Fibroblast of peridontal ligament (primary cell): ENCODE measurements at regions not wholly inside any gene's neighbourhood (a gene's known extent, or its start where the extent isn't known, plus 50 kb on each side); places are given as distances from the start of the nearest gene placed in this dataset.
"Not testable (repeated sequence)": the region's sequence is repeated elsewhere in the genome, so short reads cannot be mapped to it uniquely, and the experiment has no call there.

Experiments
- DNase-seq: peaks from one replicate; pipeline ENCODE4 v3.0.0-alpha.2; 2010; ENCODE audit errors: extremely low read depth

DNA sequence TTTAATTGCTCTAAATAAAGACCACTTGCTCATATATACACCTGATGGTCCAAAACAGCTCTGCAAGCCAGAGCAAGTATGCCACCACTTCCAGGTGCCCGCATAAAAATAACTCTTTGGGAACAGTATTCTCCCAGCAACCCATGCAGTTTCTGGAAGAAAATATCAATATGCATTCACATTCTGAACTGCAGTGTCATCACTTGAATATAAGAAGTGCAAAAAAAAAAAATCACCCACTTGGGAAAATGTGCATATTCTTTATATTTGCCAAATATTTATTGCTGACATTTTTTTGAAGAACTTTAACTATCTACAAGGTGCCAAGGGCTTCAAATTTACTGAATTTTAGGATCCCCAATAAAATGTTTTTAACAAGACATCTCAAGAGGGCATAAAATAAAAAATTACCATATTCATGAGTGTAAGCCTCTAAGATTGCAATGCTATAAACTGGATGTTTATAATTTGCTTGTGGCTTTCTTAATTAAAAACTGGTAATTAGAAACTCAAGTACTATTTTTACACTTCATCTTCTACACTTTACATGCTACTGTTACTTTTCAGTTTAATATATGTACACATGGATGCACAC lies 360.6 kb upstream of the HNRNPA3 start:
- no peak for DNase-seq

DNA sequence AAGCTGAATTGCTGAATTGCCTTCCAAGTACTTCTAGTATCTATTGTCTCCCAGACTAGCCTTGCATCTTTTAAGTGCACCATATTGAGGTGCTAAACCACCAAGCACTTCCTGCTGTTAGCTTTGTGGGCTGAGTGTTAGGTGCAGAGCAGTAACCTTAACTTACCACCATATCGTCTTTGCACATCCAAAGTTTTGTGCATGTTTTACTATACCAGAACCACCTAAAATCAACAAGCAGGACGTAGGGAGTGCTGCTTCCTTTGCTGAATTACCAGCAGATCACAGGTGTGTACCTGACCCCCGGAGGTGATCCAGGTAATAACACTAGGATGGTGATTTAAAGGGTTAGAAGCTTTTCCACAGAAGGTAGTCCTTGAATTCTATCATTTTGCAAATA lies 359.9 kb upstream of the HNRNPA3 start:
- DNase-seq = no peak

DNA sequence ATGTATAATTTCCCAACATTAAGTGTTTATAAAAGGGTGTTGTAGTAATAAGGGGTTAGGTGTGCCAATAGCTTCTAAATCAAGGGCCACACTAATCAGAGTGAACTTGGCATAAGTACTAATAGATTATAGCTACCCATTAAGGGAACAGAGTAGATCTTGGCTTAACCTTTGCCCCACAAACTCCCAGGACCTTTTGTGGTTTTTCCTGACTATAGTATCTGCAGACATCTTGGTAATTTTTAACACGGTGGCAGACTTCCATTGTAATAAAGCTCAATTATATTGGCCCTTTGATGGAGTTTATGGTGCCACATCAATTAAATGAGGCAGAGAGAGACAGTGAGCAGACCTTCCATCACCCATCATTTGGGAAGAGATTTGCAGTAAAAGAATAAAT lies 358.5 kb upstream of the HNRNPA3 start:
- DNase-seq = no peak

DNA sequence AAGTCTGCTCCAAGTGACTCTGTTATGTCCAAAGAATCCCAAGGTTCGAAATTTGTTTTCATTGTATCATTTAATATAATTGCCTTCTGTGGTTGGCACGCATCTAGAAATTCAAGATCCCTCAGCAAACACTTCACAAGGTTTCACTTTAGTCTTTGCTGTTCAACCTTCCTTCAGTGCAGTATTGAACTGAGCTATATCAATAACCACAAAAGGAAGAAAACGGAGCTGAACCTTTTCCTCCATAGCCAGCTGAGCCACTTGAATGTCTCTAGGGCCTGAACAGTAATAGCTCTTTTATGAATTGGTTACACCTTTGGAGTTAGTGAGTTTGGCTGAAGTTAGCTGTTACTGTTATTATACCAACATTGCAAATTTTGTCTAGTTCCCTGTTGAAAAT lies 357.7 kb upstream of the HNRNPA3 start:
- no peak for DNase-seq

DNA sequence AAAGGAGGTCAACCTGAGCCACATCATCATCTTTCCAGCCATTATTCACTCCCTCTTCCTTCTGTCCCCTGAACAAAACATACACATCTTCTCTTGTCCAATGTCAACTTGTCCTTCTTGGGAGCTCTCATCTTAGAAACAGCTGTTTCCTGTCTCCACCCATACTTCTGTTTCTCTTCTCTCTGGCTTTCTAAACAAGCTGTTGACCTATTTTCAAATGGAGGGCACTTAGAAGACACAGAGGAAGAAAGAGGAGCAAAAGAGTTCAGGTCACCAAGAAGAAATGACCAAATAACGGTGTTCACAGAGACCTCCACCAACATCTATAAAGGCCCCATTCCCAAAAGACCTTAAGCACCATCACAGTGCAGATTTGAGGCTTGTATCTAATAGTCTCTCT lies 355.9 kb upstream of the HNRNPA3 start:
- DNase-seq = no peak

DNA sequence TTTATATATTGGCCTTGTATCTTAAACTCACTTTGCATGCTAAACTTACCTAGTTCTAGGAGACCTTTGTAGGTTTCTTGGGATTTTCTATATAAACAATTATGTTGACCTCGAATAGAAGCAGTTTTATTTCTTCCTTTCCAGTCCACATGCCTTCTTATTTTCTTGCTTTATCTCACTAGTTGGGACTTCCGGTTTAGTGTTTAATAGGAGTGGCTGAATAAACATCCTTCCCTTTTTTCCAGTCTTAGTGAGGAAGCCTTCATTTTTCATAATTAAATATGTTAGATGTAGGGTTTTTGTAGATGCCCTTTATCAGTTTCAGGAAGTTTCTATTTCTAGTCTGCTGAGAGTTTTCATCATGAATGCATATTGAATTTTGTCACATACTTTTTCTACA lies 347.3 kb upstream of the HNRNPA3 start:
- no peak for DNase-seq

DNA sequence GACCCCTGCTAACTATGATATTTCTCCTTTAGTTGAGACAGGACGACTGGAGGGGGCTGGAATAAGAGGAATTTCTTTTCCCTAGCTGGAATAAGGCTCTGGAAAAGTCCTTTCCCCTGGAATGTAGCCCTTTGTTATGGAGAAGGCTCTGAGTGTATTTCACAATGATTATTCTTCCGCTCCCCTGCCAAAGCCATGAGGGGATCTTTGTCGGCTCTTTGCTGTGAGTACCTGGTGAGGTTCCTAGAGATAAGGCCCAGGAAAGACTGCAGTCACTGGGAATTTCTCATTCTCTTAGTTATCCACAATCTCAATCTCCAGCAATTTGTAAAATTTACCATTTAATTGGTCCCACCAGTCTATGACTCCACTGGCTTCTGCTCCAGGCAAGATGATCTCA lies 340.2 kb upstream of the HNRNPA3 start:
- DNase-seq = no peak

DNA sequence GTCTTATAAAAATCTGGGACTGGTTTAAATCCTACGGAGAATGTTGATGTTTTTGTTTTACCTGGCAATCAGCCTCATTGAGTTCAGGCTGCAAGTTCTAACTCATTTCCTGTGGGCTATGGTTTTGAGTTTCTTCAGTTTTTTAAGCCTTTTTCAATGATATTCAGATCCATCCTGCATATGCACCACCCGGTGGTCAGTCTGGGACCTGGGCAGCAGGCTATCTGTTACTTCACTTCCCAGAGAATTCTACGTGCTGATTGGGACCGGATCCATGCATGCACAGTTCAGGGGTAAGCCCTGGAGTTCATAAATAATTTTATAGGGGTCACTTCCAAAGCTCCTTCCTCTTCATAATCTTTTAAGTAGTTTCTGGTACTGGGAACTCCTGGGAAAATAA lies 339.2 kb upstream of the HNRNPA3 start:
- no peak for DNase-seq

DNA sequence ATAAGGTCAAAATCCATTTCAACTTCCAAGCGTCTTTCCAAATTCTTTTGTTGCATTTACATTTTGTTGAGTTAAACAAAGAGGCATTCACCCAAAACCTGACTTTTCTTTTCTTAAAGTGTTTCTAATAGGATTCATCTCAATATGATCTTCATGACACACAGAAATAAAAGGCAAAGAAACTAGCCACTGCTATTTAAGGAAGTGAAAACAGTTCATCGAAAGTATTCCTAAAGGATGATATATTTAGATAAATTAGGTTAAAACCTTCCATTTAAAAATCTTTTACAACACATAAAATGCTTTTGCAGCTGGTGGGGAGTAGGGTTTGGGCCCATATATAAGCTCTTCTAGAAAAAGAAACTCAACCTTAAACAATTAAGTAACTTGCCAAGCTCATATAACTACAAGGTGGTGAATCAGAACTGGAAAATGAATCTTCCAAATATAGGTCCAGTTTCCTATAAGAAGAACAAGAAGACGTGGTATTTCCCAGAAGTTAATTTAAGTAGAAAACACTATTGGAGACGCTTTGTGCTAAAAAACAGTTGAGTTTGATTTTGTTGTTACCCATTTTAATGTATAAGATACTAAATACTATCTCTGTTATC lies 336.0 kb upstream of the HNRNPA3 start:
- DNase-seq = no peak

DNA sequence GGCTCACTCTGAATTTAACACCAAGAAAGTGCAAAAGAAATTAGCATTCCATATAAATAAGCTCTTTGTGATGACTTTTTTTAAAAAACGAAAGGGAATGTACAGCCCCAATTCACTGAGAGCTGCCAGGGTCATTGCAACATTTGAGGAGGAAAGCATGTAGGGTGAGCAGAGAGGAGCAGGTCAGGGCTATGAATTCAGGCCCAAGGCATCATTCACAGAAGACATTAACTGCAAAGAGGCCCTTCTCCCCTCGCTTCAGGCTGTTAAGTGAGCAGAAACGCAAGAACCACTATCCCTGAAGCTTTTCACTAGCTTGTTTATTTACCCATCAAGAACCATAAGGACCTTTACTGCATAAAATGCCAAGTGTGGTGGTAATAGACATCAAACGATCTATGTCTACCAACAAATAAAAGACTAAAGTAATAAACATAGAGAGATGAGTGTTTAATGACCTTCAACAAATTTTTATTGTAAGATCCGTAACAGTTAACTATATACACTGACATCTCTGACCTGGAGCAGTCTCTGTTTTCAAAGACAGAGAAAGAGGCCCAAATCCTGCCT lies 333.1 kb upstream of the HNRNPA3 start:
- no peak for DNase-seq

DNA sequence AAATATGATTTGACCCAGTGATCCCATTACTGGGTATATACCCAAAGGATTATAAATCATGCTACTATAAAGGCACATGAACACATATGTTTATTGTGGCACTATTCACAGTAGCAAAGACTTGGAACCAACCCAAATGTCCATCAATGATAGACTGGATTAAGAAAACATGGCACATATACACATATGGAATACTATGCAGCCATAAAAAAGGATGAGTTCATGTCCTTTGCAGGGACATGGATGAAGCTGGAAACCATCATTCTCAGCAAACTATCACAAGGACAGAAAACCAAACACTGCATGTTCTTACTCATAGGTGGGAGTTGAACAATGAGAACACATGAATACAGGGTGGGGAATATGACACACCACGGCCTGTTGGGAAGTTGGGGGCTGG lies 330.5 kb upstream of the HNRNPA3 start:
- DNase-seq = not testable (repeated sequence)

DNA sequence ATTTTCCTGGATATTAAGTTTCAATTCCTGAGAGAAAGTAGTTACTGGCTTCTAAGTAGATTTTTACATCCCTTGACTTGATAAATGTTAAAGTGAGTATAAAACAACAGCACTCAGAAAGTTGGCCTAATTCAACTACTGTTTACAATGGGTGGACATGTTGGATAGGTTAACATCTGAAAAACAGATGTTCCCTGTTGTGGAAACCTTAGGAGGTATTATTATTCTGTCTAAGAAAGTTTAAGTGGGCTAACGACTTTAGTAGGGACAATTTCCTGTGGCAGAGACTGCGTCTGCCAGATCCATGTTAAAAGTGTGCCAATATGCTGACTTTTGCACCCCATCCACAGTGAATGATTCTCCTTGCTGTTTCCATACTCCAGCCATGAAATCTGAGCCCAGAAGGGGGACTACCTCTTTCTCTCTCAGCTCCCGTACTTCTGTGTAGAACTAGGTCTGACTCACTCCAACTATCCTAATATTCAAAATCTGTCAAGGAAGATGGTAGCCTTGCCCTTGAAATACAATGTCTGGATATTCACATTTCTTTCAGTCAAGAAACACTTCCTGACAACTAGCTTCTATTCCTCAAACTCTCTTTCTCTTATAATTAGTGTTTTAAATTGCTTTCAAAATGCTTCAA lies 327.5 kb upstream of the HNRNPA3 start:
- no peak for DNase-seq

DNA sequence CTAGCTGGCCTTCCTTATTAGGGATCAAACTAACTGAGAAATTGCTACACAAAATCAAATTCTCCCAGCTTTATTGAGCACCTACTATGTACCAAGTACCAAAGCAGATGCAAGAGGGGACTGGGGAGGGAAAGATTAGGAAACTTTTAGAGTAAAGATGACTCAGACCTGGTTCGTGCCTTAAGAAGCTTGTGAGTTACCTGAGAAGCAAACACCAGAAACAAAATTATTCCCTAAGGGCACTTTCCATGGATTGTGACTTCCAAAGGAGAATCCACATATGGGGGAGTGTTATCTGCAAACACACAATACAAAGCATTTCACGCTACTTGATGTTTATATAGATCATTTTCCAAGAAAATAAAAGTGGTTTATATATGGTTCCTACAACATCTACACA lies 326.9 kb upstream of the HNRNPA3 start:
- DNase-seq = no peak

DNA sequence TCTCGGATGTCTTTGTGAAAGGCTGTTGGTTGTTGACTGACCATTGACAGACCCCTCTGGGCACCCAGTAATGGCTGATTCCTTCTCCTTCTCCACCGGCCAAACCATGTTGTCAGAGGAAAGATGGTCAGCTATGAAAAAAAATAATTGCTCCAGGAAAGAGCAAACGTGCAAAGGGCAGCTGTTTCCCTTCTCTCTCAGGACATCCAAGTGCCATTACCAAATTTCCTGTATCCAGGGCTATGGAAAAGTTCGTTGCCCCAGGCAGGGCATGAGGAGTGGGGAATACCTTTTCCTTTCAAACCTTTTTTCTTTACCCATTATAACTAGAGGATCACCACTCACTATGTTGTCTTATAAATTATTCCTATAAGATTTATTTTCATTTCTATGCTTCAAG lies 321.5 kb upstream of the HNRNPA3 start:
- DNase-seq = no peak

DNA sequence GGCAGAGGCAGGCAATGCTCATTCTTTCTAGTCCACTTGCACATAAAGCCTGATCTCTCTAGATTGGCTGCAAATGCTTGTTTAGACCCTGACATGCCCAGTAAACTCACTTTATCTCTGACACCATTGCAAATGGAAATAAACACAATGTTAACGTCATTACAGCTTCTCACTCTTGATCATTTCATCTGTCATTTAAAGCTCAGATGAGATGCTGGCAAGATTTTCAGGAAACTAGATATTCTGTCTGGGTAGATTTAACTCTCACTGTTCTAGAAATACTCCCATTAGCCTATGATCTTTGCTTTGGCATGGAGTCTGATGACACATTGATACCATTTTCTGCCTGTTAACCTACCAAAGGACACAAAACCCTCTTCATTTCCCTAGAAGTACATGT lies 320.7 kb upstream of the HNRNPA3 start:
- no peak for DNase-seq

DNA sequence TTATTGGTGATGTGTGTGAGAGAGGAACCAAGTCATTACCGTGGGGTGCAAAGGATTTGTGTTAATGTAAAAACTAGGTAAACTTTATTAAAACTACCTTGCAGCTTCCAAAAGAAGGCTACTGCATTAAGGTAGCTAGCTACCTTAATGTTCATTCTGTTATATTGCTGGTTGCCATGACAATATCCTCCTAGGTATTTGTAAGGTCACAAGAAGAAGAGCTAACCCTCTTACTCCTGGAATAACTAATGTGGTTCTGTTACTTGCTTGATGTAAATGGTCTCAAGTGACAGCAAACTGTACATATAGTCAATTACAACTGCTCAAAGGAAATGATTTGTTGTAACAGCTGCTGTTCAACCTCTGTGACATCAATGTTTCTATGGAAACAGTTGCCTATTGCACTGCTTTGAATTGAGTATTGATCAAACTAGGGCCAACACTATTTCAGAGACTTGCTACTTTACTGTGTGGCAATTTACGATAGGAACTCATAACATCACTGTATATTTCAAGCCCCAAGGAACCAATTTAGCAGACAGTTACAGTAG lies 319.8 kb upstream of the HNRNPA3 start:
- DNase-seq = no peak

DNA sequence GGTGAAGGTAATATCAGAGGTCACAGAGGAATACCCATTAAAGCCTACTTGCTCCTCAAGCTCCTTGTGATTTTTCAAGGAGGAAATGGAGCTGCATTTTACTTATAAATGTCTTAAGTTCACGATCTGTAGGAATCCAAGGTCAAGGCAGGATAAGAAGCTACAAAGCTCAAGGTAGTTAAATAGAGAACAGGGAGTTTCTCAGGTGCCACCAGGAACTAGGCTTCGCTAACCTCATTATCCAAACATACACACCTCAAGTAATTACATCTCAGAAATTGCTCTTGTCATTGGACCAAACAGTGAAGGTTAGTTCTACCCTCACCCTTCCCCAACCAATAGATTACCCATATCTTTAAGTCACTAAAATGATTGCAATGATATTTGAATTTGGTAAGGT lies 317.4 kb upstream of the HNRNPA3 start:
- DNase-seq = no peak

DNA sequence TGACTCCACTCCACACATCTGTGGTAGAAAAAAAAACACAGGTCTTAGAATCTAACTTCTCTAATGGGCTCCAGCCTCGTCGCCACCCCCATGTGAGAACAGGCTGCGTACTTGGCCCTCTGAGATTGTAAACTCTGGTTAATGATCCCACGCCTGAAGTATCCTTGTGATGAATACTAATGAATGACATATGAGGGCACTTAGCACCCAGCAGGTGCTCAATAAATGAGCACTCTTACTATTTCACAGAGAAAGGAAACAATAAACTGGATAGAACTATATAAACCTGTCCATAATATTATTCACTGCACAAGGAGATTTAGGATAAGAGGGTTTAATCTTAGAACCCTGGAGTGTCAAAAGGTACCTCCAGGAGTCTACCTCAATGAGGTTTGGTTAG lies 310.1 kb upstream of the HNRNPA3 start:
- no peak for DNase-seq

DNA sequence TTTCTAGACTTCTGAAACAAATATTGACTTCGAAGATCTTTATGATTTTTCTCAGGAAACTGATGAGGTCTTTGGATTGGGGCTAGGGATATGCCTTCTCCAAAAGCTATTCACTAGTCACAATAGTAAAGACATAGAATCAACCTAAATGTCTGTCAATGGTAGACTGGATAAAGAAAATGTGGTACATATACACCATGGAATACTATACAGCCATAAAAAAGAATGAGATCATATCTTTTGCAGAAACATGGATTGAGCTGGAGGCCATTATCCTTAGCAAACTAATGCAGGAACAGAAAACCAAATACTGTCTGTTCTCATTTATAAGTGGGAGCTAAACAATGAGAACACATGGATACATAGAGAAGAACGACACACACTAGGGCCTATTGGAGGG lies 308.5 kb upstream of the HNRNPA3 start:
- not testable (repeated sequence) for DNase-seq

DNA sequence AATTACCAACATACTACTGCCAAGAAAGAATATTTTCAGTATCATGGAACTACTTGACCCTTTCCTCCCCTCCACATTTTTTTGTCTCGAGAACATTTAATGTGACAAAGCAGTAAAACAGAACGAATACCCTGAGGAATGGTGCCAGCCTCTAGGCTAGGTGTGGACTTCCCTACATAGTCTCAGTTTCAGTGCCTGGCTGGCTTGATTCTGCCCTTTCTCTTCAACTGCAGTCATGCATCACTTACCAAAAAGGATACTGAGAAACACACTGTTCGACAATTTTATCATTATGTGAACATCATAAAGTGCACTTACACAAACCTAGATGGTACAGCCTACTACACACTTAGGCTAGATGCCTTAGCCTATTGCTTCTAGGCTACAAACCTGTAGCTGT lies 305.3 kb upstream of the HNRNPA3 start:
- DNase-seq = no peak

DNA sequence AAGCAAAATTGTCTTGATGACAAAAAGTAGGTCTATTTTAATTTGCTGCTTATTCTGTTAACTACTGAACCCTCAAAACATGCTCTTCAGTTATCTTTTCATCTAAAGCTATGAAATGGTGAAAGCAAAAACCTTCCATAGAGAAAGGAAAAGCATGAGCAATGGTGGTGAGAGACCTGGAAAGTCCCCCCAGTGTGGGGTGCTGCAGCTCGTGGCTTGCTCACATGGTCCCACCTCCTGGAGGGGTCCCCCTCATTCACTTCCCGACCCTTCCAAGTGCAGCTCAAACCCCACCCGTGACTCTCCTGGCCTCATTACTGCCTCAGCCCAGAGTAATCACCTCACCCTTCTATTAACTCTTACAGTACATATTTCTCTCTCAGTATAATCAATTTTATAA lies 301.8 kb upstream of the HNRNPA3 start:
- no peak for DNase-seq

DNA sequence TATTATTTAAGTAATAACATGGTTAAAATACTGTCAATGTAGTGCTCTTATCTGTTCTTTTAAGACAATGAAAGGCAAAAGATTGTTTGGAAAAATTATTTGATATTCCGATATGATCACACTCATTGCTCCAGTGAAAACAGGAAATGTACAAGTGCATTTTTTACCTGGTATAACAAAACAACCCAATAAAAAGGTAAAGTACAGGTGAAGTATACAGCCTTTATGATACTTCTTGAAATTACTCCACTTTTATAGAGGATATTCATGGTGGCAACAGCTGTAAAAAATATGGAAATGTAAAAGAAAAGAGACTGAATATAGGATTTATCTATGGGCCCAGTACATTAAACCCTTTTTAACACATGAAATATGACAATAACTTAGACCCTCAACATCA lies 298.6 kb upstream of the HNRNPA3 start:
- no peak for DNase-seq

DNA sequence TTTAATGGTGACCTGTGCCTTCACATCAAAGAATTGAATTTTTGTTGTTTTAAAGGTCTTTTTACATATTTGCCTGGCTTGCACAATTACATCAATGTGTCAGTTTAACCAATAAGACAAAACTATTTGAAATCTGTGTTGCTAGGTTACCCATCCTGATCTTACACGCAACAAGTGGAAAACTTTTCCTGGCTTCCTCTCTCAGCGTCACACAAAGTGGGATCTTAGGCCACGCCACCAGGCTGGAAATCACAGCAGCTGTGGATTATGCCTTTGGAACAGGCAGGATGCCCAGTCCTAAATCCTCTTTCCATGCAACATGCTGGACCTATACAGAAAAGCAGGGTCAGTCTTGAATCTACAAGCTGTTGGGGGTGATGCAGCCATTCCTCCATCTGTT lies 298.2 kb upstream of the HNRNPA3 start:
- no peak for DNase-seq
